Nephron (organoid): ENCODE measurements at regions not wholly inside any gene's neighbourhood (a gene's known extent, or its start where the extent isn't known, plus 50 kb on each side); places are given as distances from the start of the nearest gene placed in this dataset.
"Not testable (repeated sequence)": the region's sequence is repeated elsewhere in the genome, so short reads cannot be mapped to it uniquely, and the experiment has no call there.

Source experiments
- H3K27ac Mint-ChIP-seq, 3 experiments: 2 replicates each; pipeline ENCODE4 v1.8.0; 2020; ENCODE audit warnings: mixed read lengths in 3 of 3, mild to moderate bottlenecking in 2 of 3, moderate library complexity in 1 of 3
- H3K27me3 Mint-ChIP-seq: 2 replicates; pipeline ENCODE4 v1.8.0; 2021; ENCODE audit warnings: low read depth, mild to moderate bottlenecking, moderate library complexity, mixed read lengths
- H3K36me3 Mint-ChIP-seq: 2 replicates; pipeline ENCODE4 v1.8.0; 2020; ENCODE audit warnings: low read depth, mixed read lengths
- H3K4me1 Mint-ChIP-seq: 2 replicates; pipeline ENCODE4 v1.8.0; 2020; ENCODE audit warnings: mixed read lengths
- H3K4me3 Mint-ChIP-seq, 3 experiments: 2 replicates each; pipeline ENCODE4 v1.8.0; 2020; ENCODE audit warnings: mild to moderate bottlenecking in 3 of 3, mixed read lengths in 3 of 3, moderate library complexity in 2 of 3
- H3K9me3 Mint-ChIP-seq: 2 replicates; pipeline ENCODE4 v1.8.0; 2020; ENCODE audit warnings: mixed read lengths
- CTCF ChIP-seq, 3 experiments: fragments of 200-600 bp; sonication (generic); IDR thresholded peaks; one replicate each; pipeline ENCODE4 v1.5.0; 2021; ENCODE audit warnings: antibody characterized with exemption in 3 of 3; ENCODE audit not compliant: unreplicated experiment in 3 of 3

DNA sequence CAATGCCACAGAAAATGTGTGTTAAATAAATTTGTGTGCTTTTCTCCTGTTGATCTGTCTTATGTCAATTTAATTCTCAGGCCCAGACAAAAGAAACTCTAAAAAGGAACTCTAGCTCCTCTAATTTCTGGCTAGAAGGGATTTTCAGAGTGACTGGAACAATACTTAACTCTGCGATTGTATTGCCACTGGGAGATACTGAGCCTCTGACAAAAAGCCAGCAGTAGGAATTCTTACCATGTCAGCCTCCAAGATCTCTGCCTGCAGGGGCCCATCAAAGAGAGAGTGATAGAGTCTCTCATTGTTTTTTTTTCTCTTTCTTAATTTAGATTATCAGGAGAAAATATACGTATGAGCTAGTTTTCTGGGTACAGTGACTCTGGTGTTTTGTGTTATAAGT lies 1165.7 kb downstream of the BRINP3 start:
- Mint-ChIP-seq H3K4me3 (no peak overlapping the region), H3K27ac (no peak overlapping the region)
- no peak for TF ChIP-seq CTCF (IDR thresholded peaks at IDR 0.05; ENCODE audit: unreplicated experiment in 3 of 3)

DNA sequence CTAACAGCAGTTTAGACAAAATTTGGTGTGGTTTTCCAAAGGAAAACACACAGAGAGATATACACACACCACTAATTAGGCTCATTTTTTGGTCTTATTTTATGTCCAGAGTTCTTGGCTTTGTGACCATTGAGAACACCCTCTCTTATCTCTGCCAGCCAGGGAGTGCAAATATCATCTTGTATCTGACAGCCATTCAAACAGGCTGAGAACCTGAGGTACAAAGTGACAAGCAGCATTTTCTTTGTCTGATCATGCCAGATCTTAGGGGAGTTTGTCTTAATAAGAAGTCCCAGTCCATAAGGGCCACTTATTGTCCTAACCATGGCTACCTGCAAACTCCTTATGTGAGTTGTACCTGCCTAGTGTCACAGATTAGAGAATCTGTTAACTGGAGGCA lies 1165.2 kb downstream of the BRINP3 start:
- H3K9me3 Mint-ChIP-seq = no peaks in the 10 kb centered on the region
- no peaks in the 10 kb centered on the region for H3K36me3 Mint-ChIP-seq
- no peaks in the 10 kb centered on the region for H3K27me3 Mint-ChIP-seq
- H3K27ac Mint-ChIP-seq = no peak overlapping the region
- no peak for TF ChIP-seq CTCF (IDR thresholded peaks at IDR 0.05; ENCODE audit: unreplicated experiment in 3 of 3)
- no peak overlapping the region for H3K4me3 Mint-ChIP-seq
- no peaks in the 10 kb centered on the region for H3K4me1 Mint-ChIP-seq

More for the DNA sequence above, 1165.7 kb downstream of the BRINP3 start:
- Mint-ChIP-seq H3K4me1 (no peaks in the 10 kb centered on the region), H3K9me3 (no peaks in the 10 kb centered on the region), H3K36me3 (no peaks in the 10 kb centered on the region), H3K27me3 (no peaks in the 10 kb centered on the region)

GRCh38 chr1:189313488-189313887 lies 1164.2 kb downstream of the BRINP3 start:
- Mint-ChIP-seq H3K27me3 (no peaks in the 10 kb centered on the region), H3K4me3 (no peak overlapping the region), H3K27ac (no peak overlapping the region), H3K9me3 (no peaks in the 10 kb centered on the region), H3K4me1 (no peaks in the 10 kb centered on the region), H3K36me3 (no peaks in the 10 kb centered on the region)
- no peak for TF ChIP-seq CTCF (IDR thresholded peaks at IDR 0.05; ENCODE audit: unreplicated experiment in 3 of 3)

GRCh38 chr1:189315035-189315901 lies 1162.4 kb downstream of the BRINP3 start:
- TF ChIP-seq CTCF (IDR thresholded peaks at IDR 0.05; ENCODE audit: unreplicated experiment in 3 of 3) = no peak
- H3K36me3 Mint-ChIP-seq = no peaks in the 10 kb centered on the region
- H3K27me3 Mint-ChIP-seq = no peaks in the 10 kb centered on the region
- H3K9me3 Mint-ChIP-seq = no peaks in the 10 kb centered on the region
- H3K4me3 Mint-ChIP-seq = no peak overlapping the region
- H3K4me1 Mint-ChIP-seq = no peaks in the 10 kb centered on the region
- H3K27ac Mint-ChIP-seq = peak overlapping the region in 1 of 3 experiments; percentile 74

GRCh38 chr1:189323091-189323490 lies 1154.6 kb downstream of the BRINP3 start:
- Mint-ChIP-seq H3K4me1 (no peaks in the 10 kb centered on the region), H3K27ac (no peak overlapping the region), H3K27me3 (no peaks in the 10 kb centered on the region), H3K36me3 (no peaks in the 10 kb centered on the region), H3K9me3 (peaks cover 10% of the 10 kb centered on the region), H3K4me3 (no peak overlapping the region)
- TF ChIP-seq CTCF (IDR thresholded peaks at IDR 0.05; ENCODE audit: unreplicated experiment in 3 of 3) = no peak

GRCh38 chr1:189331071-189331470 lies 1146.6 kb downstream of the BRINP3 start:
- H3K4me1 Mint-ChIP-seq, H3K36me3 Mint-ChIP-seq, H3K27me3 Mint-ChIP-seq, H3K27ac Mint-ChIP-seq, H3K4me3 Mint-ChIP-seq: not testable (repeated sequence)
- peaks cover 25% of the 10 kb centered on the region for H3K9me3 Mint-ChIP-seq
